ENCODE measurements at regions not wholly inside any gene's neighbourhood (a gene's known extent, or its start where the extent isn't known, plus 50 kb on each side); places are given as distances from the start of the nearest gene placed in this dataset.

- TF ChIP-seq TSHZ1 (tag by site-specific recombination; IDR thresholded peaks at IDR 0.05; ENCODE audit: borderline replicate concordance), result no peak
These were observed 597.3 kb downstream of the PLCL1 start (continued) for GRCh38 chr2:198401644-198402043.

DNA sequence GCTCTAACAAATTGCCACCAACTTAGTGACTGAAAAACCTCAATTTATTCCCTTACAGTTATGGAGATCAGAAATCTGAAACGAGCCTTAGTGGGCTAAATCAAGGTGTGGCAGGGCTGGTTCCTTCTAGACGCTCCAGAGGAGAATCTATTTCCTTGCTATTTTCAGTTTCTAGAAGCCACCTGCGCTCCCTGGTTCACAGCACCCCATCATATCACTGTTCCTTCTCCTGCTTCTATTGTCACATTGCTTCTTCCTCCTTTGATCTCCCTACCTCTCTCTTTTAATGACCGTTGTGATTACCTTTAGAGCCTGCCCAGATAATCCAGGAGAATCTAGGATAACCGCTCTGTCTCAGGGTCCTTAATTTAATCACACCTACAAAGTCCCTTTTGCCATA is 596.6 kb downstream of the PLCL1 start:
- Histone ChIP-seq H3K36me3 (ENCODE audit: control insufficient read depth in 2 of 2, insufficient read depth in 1 of 2, low read length in 2 of 2) (no peaks in the 10 kb centered on the region), H3K27ac (ENCODE audit: extremely low read depth, low read depth, low read length) (no peak overlapping the region), H3K4me3 (ENCODE audit: low read depth, low read length) (no peak overlapping the region), H3K4me1 (ENCODE audit: control insufficient read depth, insufficient read depth, low read length) (no peaks in the 10 kb centered on the region), H3K9me3 (ENCODE audit: control insufficient read depth, insufficient read depth, low read depth, low read length) (no peaks in the 10 kb centered on the region)
- no peak for TF ChIP-seq ZNF248 (tag by site-specific recombination; IDR thresholded peaks at IDR 0.05)
- no peak for TF ChIP-seq ZNF184 (tag by site-specific recombination; IDR thresholded peaks at IDR 0.05)
- no peak for TF ChIP-seq ZNF37A (tag by site-specific recombination; IDR thresholded peaks at IDR 0.05)
- no peak for TF ChIP-seq ZNF426 (tag by site-specific recombination; IDR thresholded peaks at IDR 0.05)
- no peak for TF ChIP-seq ZNF140 (tag by site-specific recombination; IDR thresholded peaks at IDR 0.05)
- TF ChIP-seq, protein P1, sequence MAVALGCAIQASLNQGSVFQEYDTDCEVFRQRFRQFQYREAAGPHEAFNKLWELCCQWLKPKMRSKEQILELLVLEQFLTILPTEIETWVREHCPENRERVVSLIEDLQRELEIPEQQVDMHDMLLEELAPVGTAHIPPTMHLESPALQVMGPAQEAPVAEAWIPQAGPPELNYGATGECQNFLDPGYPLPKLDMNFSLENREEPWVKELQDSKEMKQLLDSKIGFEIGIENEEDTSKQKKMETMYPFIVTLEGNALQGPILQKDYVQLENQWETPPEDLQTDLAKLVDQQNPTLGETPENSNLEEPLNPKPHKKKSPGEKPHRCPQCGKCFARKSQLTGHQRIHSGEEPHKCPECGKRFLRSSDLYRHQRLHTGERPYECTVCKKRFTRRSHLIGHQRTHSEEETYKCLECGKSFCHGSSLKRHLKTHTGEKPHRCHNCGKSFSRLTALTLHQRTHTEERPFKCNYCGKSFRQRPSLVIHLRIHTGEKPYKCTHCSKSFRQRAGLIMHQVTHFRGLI (tag by site-specific recombination; IDR thresholded peaks at IDR 0.05), result no peak
- TF ChIP-seq ZNF558 (tag by site-specific recombination; IDR thresholded peaks at IDR 0.05), result no peak
- no peak for TF ChIP-seq ZNF629 (tag by site-specific recombination; IDR thresholded peaks at IDR 0.05)
- ChIA-PET CTCF (no interaction called here), POLR2A (no interaction called here)

- CTCF ChIA-PET, result no interaction called here
- H3K27ac ChIP-seq (ENCODE audit: extremely low read depth, low read depth, low read length), result no peak overlapping the region
- no peaks in the 10 kb centered on the region for H3K4me1 ChIP-seq (ENCODE audit: control insufficient read depth, insufficient read depth, low read length)
- no peaks in the 10 kb centered on the region for H3K9me3 ChIP-seq (ENCODE audit: control insufficient read depth, insufficient read depth, low read depth, low read length)
- POLR2A ChIA-PET, result no interaction called here
- H3K36me3 ChIP-seq (ENCODE audit: control insufficient read depth in 2 of 2, insufficient read depth in 1 of 2, low read length in 2 of 2), result no peaks in the 10 kb centered on the region
- no peak overlapping the region for H3K4me3 ChIP-seq (ENCODE audit: low read depth, low read length)
- TF ChIP-seq, protein P1 (tag by site-specific recombination; IDR thresholded peaks at IDR 0.05), result no peak
- no peak for TF ChIP-seq REPIN1 (tag by site-specific recombination; IDR thresholded peaks at IDR 0.05; ENCODE audit: low read depth)
These were observed 589.8 kb downstream of the PLCL1 start for GRCh38 chr2:198394208-198394607.

DNA sequence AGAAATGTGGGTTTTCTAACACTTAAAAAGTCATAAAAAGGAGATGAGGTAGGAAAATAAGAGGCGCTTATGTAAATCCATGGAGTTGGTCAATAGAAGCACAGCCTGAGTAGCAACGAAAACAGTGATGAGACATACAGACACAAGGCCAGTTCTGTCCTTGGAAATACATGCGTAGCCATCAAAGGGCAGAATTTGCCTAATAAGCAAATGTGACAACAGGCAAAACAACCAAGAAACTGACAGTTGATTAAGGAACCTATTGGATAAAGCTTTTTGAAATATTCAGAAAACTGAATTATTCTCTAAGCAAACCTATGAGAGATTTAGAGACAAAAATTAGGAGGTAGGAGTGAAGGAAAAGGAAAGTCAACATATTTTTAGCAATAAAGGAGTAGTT is 586.3 kb downstream of the PLCL1 start:
- ChIA-PET POLR2A (no interaction called here), CTCF (no interaction called here)
- H3K27ac ChIP-seq (ENCODE audit: extremely low read depth, low read depth, low read length), result no peak overlapping the region
- H3K4me3 ChIP-seq (ENCODE audit: low read depth, low read length), result no peak overlapping the region
- H3K9me3 ChIP-seq (ENCODE audit: control insufficient read depth, insufficient read depth, low read depth, low read length), result no peaks in the 10 kb centered on the region
- H3K36me3 ChIP-seq (ENCODE audit: control insufficient read depth in 2 of 2, insufficient read depth in 1 of 2, low read length in 2 of 2), result no peaks in the 10 kb centered on the region
- H3K4me1 ChIP-seq (ENCODE audit: control insufficient read depth, insufficient read depth, low read length), result no peaks in the 10 kb centered on the region
- TF ChIP-seq ZNF658 (tag by site-specific recombination; IDR thresholded peaks at IDR 0.05), result no peak
- TF ChIP-seq, protein P2, sequence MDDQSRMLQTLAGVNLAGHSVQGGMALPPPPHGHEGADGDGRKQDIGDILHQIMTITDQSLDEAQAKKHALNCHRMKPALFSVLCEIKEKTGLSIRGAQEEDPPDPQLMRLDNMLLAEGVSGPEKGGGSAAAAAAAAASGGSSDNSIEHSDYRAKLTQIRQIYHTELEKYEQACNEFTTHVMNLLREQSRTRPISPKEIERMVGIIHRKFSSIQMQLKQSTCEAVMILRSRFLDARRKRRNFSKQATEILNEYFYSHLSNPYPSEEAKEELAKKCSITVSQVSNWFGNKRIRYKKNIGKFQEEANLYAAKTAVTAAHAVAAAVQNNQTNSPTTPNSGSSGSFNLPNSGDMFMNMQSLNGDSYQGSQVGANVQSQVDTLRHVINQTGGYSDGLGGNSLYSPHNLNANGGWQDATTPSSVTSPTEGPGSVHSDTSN (CRISPR knock-in tag; IDR thresholded peaks at IDR 0.05), result no peak
- TF ChIP-seq ZNF433 (tag by site-specific recombination; IDR thresholded peaks at IDR 0.05; ENCODE audit: low read depth), result no peak
- no peak for TF ChIP-seq ZBTB17 (tag by site-specific recombination; IDR thresholded peaks at IDR 0.05)
- no peak for TF ChIP-seq ZIC2 (tag by site-specific recombination; IDR thresholded peaks at IDR 0.05)
- no peak for TF ChIP-seq KLF9 (tag by site-specific recombination; IDR thresholded peaks at IDR 0.05; ENCODE audit: low read depth)
- no peak for TF ChIP-seq ZNF366 (tag by site-specific recombination; conservative IDR thresholded peaks at IDR 0.05)
- no peak for TF ChIP-seq ZNF555 (tag by site-specific recombination; conservative IDR thresholded peaks at IDR 0.05)
- no peak for TF ChIP-seq ZNF544 (tag by site-specific recombination; IDR thresholded peaks at IDR 0.05)
- TF ChIP-seq ZNF510 (tag by site-specific recombination; IDR thresholded peaks at IDR 0.05; ENCODE audit: insufficient replicate concordance), result no peak
- TF ChIP-seq SP2 (tag by site-specific recombination; IDR thresholded peaks at IDR 0.05), result no peak
- no peak for TF ChIP-seq MYNN (tag by site-specific recombination; IDR thresholded peaks at IDR 0.05; ENCODE audit: borderline replicate concordance)
- TF ChIP-seq RBAK (tag by site-specific recombination; IDR thresholded peaks at IDR 0.05), result no peak
- TF ChIP-seq ZNF23 (tag by site-specific recombination; IDR thresholded peaks at IDR 0.05; ENCODE audit: borderline replicate concordance), result no peak
